Activated T-cell treated with anti-CD3 and anti-CD28 coated beads, Interleukin-2, amount 50 U/mL, for 4 hours (primary cell): ENCODE measurements at regions not wholly inside any gene's neighbourhood (a gene's known extent, or its start where the extent isn't known, plus 50 kb on each side); places are given as distances from the start of the nearest gene placed in this dataset.

Experiments
- ATAC-seq, 2 donors: fragments of 200-7000 bp; cut with Tn5 transposase; one replicate each; pipeline ENCODE4 v1.10.0; 2021
- DNase-seq: peaks from one replicate; pipeline ENCODE4 v3.0.0-alpha.2; 2020
- H3K27me3 Mint-ChIP-seq: one replicate; pipeline ENCODE4 v1.8.0; 2021; ENCODE audit warnings: low read depth, mixed read lengths
- H3K36me3 Mint-ChIP-seq: one replicate; pipeline ENCODE4 v1.8.0; 2022; ENCODE audit warnings: mixed read lengths; ENCODE audit not compliant: insufficient read depth
- H3K4me1 Mint-ChIP-seq: one replicate; pipeline ENCODE4 v1.8.0; 2021; ENCODE audit warnings: low read depth, mixed read lengths
- H3K4me3 Mint-ChIP-seq: one replicate; pipeline ENCODE4 v1.8.0; 2021; ENCODE audit warnings: mild to moderate bottlenecking, moderate library complexity, mixed read lengths
- H3K9me3 Mint-ChIP-seq: one replicate; pipeline ENCODE4 v1.8.0; 2021; ENCODE audit warnings: mixed read lengths

DNA sequence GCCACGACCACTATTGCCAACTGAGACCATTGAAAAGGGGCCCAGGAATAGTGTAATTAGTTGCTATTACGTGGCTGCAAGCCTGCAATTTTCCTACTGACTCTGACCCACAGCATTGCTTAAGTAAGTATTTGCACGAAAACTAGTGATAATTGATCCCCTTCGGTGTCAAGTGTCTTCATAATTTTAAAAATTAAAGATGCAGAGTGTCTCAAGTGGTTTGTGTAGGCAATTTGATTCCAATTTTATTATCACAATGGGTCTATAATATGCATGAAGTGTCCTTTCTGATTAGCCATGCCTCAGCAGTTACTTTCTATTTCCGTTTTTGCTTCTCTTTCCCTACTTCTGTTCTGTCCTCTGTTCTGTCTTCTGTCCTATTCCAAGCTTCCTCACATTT, 259.2 kb downstream of the C3orf38 start:
- ATAC-seq = no peak
- peaks cover 19% of the 10 kb centered on the region for H3K4me1 Mint-ChIP-seq
- H3K27me3 Mint-ChIP-seq = no peaks in the 10 kb centered on the region

GRCh38 chr3:88410259-88410658, 260.5 kb downstream of the C3orf38 start:
- Mint-ChIP-seq H3K9me3 (peaks cover 4% of the 10 kb centered on the region), H3K27me3 (no peaks in the 10 kb centered on the region), H3K4me1 (peaks cover 16% of the 10 kb centered on the region), H3K4me3 (no peak overlapping the region), H3K36me3 (no peaks in the 10 kb centered on the region)
- DNase-seq (no peak), ATAC-seq (no peak)

More for the DNA sequence above, 259.2 kb downstream of the C3orf38 start:
- peaks cover 4% of the 10 kb centered on the region for H3K9me3 Mint-ChIP-seq
- no peak overlapping the region for H3K4me3 Mint-ChIP-seq
- no peaks in the 10 kb centered on the region for H3K36me3 Mint-ChIP-seq
- DNase-seq = no peak

- ATAC-seq (no peak), DNase-seq (no peak)
- no peaks in the 10 kb centered on the region for H3K27me3 Mint-ChIP-seq
- H3K9me3 Mint-ChIP-seq = peaks cover 4% of the 10 kb centered on the region
- peaks cover 13% of the 10 kb centered on the region for H3K4me1 Mint-ChIP-seq
- no peaks in the 10 kb centered on the region for H3K36me3 Mint-ChIP-seq
- no peak overlapping the region for H3K4me3 Mint-ChIP-seq
Observed at GRCh38 chr3:88412346-88412745, 262.6 kb downstream of the C3orf38 start.

- H3K9me3 Mint-ChIP-seq = peaks cover 4% of the 10 kb centered on the region
- no peaks in the 10 kb centered on the region for H3K36me3 Mint-ChIP-seq
- no peak for ATAC-seq
- no peak overlapping the region for H3K4me3 Mint-ChIP-seq
- H3K4me1 Mint-ChIP-seq = no peaks in the 10 kb centered on the region
- no peaks in the 10 kb centered on the region for H3K27me3 Mint-ChIP-seq
- no peak for DNase-seq
Observed at GRCh38 chr3:88416436-88416835, 266.7 kb downstream of the C3orf38 start.

- DNase-seq = no peak
- no peak overlapping the region for H3K4me3 Mint-ChIP-seq
- peaks cover 2% of the 10 kb centered on the region for H3K9me3 Mint-ChIP-seq
- no peaks in the 10 kb centered on the region for H3K36me3 Mint-ChIP-seq
- no peaks in the 10 kb centered on the region for H3K27me3 Mint-ChIP-seq
- no peaks in the 10 kb centered on the region for H3K4me1 Mint-ChIP-seq
- ATAC-seq = no peak
Observed at GRCh38 chr3:88418219-88418618, 268.5 kb downstream of the C3orf38 start.

GRCh38 chr3:88433568-88433967, 283.8 kb downstream of the C3orf38 start:
- no peaks in the 10 kb centered on the region for H3K27me3 Mint-ChIP-seq
- H3K36me3 Mint-ChIP-seq = no peaks in the 10 kb centered on the region

DNA sequence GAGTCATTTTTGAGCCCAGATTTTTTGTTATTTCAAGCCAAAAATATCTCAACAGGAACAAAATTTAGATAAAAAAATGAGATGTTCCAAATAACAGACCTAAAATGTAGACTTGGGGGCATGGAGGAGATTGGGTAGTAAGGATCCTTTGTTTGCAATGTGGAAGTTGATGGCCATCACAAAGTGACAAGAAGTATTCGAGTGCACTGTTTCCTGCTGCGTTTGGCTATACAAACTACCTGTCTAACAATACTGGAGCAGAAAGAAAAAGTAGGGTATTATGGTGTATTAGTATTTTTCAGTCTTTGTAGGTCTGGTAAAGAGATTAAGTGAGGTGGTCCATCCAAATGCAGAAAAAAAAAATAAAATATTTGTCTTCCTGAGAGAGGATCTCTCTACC, 284.2 kb downstream of the C3orf38 start:
- H3K9me3 Mint-ChIP-seq = no peaks in the 10 kb centered on the region
- DNase-seq = no peak
- H3K27me3 Mint-ChIP-seq = no peaks in the 10 kb centered on the region
- no peaks in the 10 kb centered on the region for H3K4me1 Mint-ChIP-seq
- no peak for ATAC-seq
- H3K4me3 Mint-ChIP-seq = no peak overlapping the region
- no peaks in the 10 kb centered on the region for H3K36me3 Mint-ChIP-seq

More at GRCh38 chr3:88433568-88433967, 283.8 kb downstream of the C3orf38 start:
- no peaks in the 10 kb centered on the region for H3K9me3 Mint-ChIP-seq
- ATAC-seq (no peak), DNase-seq (no peak)
- H3K4me1 Mint-ChIP-seq = no peaks in the 10 kb centered on the region
- no peak overlapping the region for H3K4me3 Mint-ChIP-seq

DNA sequence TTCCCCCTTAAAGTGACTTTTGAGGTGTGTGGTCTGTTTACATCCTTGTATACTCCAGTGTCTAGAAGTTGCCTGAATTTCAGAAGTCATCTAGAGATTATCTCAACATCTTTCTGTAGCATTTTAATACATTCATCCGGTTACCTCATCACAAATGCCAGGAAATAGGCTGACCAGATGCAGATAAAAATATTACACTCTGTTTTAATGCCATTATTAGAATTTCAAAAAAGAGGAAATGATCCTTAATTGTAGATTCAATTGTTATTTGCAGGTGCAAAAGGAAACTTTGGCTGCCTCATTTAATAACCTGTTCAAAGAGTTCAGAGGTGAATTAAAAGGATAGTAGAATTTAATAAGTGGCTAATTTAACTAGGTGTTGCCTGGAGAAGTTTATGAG, 290.9 kb downstream of the C3orf38 start:
- no peaks in the 10 kb centered on the region for H3K36me3 Mint-ChIP-seq
- H3K9me3 Mint-ChIP-seq = peaks cover 4% of the 10 kb centered on the region
- no peaks in the 10 kb centered on the region for H3K27me3 Mint-ChIP-seq
- peaks cover 2% of the 10 kb centered on the region for H3K4me1 Mint-ChIP-seq
- DNase-seq = no peak
- ATAC-seq = no peak
- no peak overlapping the region for H3K4me3 Mint-ChIP-seq

DNA sequence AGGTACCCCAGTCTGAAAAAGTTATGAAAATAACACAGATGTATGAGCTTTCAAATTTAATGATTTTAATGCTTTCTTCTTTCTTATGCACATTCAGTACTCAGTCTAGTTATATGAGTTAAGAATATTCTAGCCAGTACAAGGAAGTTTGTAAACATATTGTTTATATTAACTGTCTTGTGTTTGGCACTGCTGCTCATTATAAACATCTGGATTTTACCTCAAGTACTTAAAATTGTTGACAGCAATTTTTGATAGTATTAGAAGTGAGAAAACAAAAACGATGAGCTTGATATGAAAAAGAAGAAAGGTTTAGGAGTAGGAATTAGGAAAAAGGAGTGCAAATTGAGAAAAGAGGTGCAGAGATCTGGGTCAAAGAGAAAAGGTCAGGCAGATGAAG, 293.3 kb downstream of the C3orf38 start:
- no peak overlapping the region for H3K4me3 Mint-ChIP-seq
- peaks cover 2% of the 10 kb centered on the region for H3K4me1 Mint-ChIP-seq
- H3K9me3 Mint-ChIP-seq = peaks cover 4% of the 10 kb centered on the region
- no peaks in the 10 kb centered on the region for H3K27me3 Mint-ChIP-seq
- no peaks in the 10 kb centered on the region for H3K36me3 Mint-ChIP-seq
- no peak for ATAC-seq
- no peak for DNase-seq

- Mint-ChIP-seq H3K4me1 (peaks cover 2% of the 10 kb centered on the region), H3K9me3 (peaks cover 4% of the 10 kb centered on the region), H3K4me3 (no peak overlapping the region), H3K27me3 (no peaks in the 10 kb centered on the region), H3K36me3 (no peaks in the 10 kb centered on the region)
- ATAC-seq (no peak), DNase-seq (no peak)
Observed at GRCh38 chr3:88444251-88444650, 294.5 kb downstream of the C3orf38 start.

DNA sequence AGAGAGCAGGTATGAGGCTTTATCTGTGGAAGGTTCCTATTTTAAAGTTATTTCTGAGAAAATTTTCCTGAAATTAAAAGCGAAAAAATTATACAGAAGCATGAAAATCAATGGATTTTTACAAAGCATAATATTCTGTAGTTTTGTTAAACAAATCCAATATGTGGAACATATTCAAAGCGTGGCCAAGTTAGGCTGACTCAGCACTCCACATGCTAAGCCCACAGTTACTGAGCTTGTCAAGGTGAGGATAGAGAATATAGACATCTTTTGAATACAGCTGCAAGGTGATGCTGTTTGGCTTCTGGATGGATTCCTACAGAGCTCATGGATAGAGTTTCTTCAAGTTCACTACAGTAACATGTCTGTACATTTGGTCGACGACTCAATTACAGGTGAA, 302.5 kb downstream of the C3orf38 start:
- no peaks in the 10 kb centered on the region for H3K27me3 Mint-ChIP-seq
- H3K4me1 Mint-ChIP-seq = no peaks in the 10 kb centered on the region
- H3K9me3 Mint-ChIP-seq = no peaks in the 10 kb centered on the region
- no peak overlapping the region for H3K4me3 Mint-ChIP-seq
- DNase-seq = no peak
- H3K36me3 Mint-ChIP-seq = no peaks in the 10 kb centered on the region
- no peak for ATAC-seq

- no peak overlapping the region for H3K4me3 Mint-ChIP-seq
- ATAC-seq (no peak), DNase-seq (no peak)
- H3K27me3 Mint-ChIP-seq = no peaks in the 10 kb centered on the region
- no peaks in the 10 kb centered on the region for H3K36me3 Mint-ChIP-seq
- no peaks in the 10 kb centered on the region for H3K4me1 Mint-ChIP-seq
- peaks cover 8% of the 10 kb centered on the region for H3K9me3 Mint-ChIP-seq
Observed at GRCh38 chr3:88460369-88460768, 310.6 kb downstream of the C3orf38 start.

DNA sequence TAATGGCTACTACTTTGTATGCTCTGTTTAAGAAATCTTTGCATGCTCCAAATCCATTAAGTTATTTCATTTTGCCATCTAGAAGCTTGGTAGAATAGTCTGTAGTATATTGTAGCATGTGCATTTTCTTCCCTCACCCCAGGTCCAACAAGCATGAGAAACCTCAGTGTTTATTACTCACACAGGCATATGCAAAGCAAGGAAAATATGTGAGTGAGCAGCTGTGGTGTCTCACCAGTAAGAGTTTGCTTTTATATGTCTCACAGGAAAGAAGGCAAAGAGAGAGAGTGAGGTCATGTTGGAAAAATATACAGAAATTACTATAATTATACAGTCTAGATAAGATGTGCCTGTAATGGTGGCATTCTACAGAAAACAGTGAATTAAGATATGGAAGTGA, 312.5 kb downstream of the C3orf38 start:
- Mint-ChIP-seq H3K9me3 (peaks cover 18% of the 10 kb centered on the region), H3K27me3 (no peaks in the 10 kb centered on the region), H3K4me3 (no peak overlapping the region), H3K4me1 (no peaks in the 10 kb centered on the region), H3K36me3 (no peaks in the 10 kb centered on the region)
- ATAC-seq (no peak), DNase-seq (no peak)

GRCh38 chr3:88467191-88467590, 317.4 kb downstream of the C3orf38 start:
- DNase-seq (no peak), ATAC-seq (no peak)
- Mint-ChIP-seq H3K36me3 (no peaks in the 10 kb centered on the region), H3K9me3 (peaks cover 24% of the 10 kb centered on the region), H3K27me3 (no peaks in the 10 kb centered on the region), H3K4me3 (no peak overlapping the region), H3K4me1 (no peaks in the 10 kb centered on the region)

DNA sequence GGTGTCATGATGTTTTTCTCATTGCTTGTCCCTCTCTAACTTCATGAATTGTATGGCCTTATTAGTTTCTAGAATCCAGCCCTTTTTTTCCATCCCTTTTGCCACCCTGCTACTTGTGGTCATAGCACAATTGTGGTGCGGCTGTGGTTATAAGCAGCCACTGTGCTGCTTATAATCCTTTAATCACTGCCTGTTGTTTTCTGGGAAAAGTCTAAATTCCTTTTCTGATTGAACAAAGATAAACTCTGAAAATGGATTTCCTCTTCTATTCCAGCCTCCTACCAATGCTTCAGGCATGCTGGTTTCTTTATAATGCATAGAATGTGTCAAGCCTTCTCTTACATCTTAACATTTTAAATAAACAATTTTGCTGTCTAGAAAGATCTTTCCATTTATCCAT, 319.5 kb downstream of the C3orf38 start:
- H3K4me3 Mint-ChIP-seq = no peak overlapping the region
- ATAC-seq = no peak
- H3K36me3 Mint-ChIP-seq = no peaks in the 10 kb centered on the region
- peaks cover 23% of the 10 kb centered on the region for H3K9me3 Mint-ChIP-seq
- no peak for DNase-seq
- H3K27me3 Mint-ChIP-seq = no peaks in the 10 kb centered on the region
- no peaks in the 10 kb centered on the region for H3K4me1 Mint-ChIP-seq

GRCh38 chr3:88478460-88478859, 328.7 kb downstream of the C3orf38 start:
- Mint-ChIP-seq H3K9me3 (no peaks in the 10 kb centered on the region), H3K36me3 (no peaks in the 10 kb centered on the region), H3K4me1 (no peaks in the 10 kb centered on the region), H3K27me3 (no peaks in the 10 kb centered on the region), H3K4me3 (no peak overlapping the region)
- no peak for ATAC-seq
- DNase-seq = no peak
